ENCODE measurements at regions not wholly inside any gene's neighbourhood (a gene's known extent, or its start where the extent isn't known, plus 50 kb on each side); places are given as distances from the start of the nearest gene placed in this dataset.
A peak's percentile ranks its signal among the peaks of the same experiment; 100 is the strongest.

DNA sequence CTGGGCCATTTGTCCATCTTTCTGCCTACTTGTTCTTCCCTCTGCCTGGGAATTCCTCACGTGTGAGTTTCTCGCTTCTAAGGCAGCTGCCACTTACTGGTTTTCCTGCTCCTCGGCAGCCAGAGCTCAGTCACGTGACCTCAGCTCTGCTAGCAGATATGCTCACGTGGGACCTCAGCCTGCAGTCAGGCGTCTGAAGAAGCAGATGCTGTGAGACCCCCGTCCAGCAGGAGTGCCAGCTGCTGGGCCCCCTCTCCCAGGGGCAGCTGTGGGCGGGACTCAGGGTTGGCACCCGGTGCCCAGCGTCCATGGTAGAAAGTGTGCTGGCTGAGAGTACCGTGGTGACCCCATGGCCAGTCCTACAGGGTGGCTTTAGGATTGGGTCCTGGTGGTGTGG, 161.3 kb upstream of the TLE3 start (continued):
- TF ChIP-seq E2F8 (IDR thresholded peaks at IDR 0.05; ENCODE audit: low read depth, partially characterized antibody) (no peak), SUPT20H (IDR thresholded peaks at IDR 0.05; ENCODE audit: borderline replicate concordance, control insufficient read depth, low read depth, low read length) (no peak), ATF3 (IDR thresholded peaks at IDR 0.05; ENCODE audit: borderline replicate concordance, extremely low read depth, low read depth, low read length) (peak; percentile 54; the same call in 1 of the 2 replicates), SMAD1 (IDR thresholded peaks at IDR 0.05; ENCODE audit: low read depth, partially characterized antibody) (no peak), POLR2AphosphoS5 (IDR thresholded peaks at IDR 0.05; ENCODE audit: low read length) (no peak), RBBP5 (conservative IDR thresholded peaks at IDR 0.05) (no peak), FOS (IDR thresholded peaks at IDR 0.05; ENCODE audit: borderline replicate concordance, extremely low read depth, insufficient read length) (no peak)

- Histone ChIP-seq H3K9ac (ENCODE audit: control insufficient read depth, insufficient read depth, low read length) (no peak overlapping the region), H3K36me3 (ENCODE audit: control insufficient read depth in 2 of 2, insufficient read depth in 2 of 2, low read length in 1 of 2) (no peaks in the 10 kb centered on the region), H2AFZ (ENCODE audit: control insufficient read depth, low read depth, low read length) (peak overlapping the region; percentile 81), H3K9me3 (replicated peaks; ENCODE audit: control insufficient read depth, insufficient read depth, low read length) (peaks cover 2% of the 10 kb centered on the region; the same call in 1 of the 3 replicates), H3K4me2 (ENCODE audit: control insufficient read depth, insufficient read depth) (peak overlapping the region; percentile 74), H3K27ac (ENCODE audit: control insufficient read depth, insufficient read depth) (0 out of 2 replicates have a peak overlapping the region, but pooled peaks have one; percentile 42), H4K20me1 (ENCODE audit: control insufficient read depth, insufficient read depth) (no peaks in the 10 kb centered on the region), H3K4me1 (ENCODE audit: control insufficient read depth, insufficient read depth, low read length) (peaks cover 43% of the 10 kb centered on the region), H3K4me3 (no peak overlapping the region), H3K27me3 (replicated peaks in 1 of 2; ENCODE audit: control insufficient read depth in 2 of 2, insufficient read depth in 2 of 2, low read length in 1 of 2) (no peaks in the 10 kb centered on the region), H3K79me2 (ENCODE audit: control insufficient read depth, insufficient read depth, low read length) (no peaks in the 10 kb centered on the region)
- BruUV-seq (replicated peaks), result no TSS peak
- POLR2A ChIA-PET, result interaction anchor here (1.0 kb wide), 2 partner anchors 10 to 14 kb away, joined by 3 read pairs; no protein-coding TSS in a partner anchor
- CTCF ChIA-PET, result interaction anchor here (0.6 to 1.4 kb wide), 3 partner anchors 18 to 107 kb away, joined by 3 read pairs; no protein-coding TSS in a partner anchor
- RAD21 ChIA-PET (ENCODE audit: unreplicated experiment), result interaction anchor here (1.1 kb wide), 1 partner anchor 159 kb away, joined by 3 read pairs; no protein-coding TSS in a partner anchor
- in situ Hi-C loops (cut with MboI), result no loop called here
- FAIRE-seq (peak; percentile 31), ATAC-seq (peak; percentile 61), DNase-seq (ENCODE audit: low read depth, low spot score) (no peak)
- intact Hi-C loops (cut with micrococcal nuclease; ENCODE audit: unreplicated experiment), result loop anchor here (2.0 kb wide), 1 partner anchor 230 kb away; no protein-coding TSS in a partner anchor
- 31% methylated on average over 17 of the region's 17 CpGs for WGBS (ENCODE audit: insufficient coverage, insufficient replicate concordance, low lambda C conversion rate, missing lambda C conversion rate)
- SMC1A ChIA-PET (ENCODE audit: uncharacterized antibody, unreplicated experiment), result interaction anchor here (0.5 to 1.9 kb wide), 3 partner anchors 10 to 216 kb away, joined by 3 to 5 read pairs (median 3); no protein-coding TSS in a partner anchor
- TF ChIP-seq ZNF687 (IDR thresholded peaks at IDR 0.05) (0 out of 2 replicates have a peak, but pooled peaks have one; percentile 32), IKZF1 (conservative IDR thresholded peaks at IDR 0.05) (peak; percentile 80), TCF3 (IDR thresholded peaks at IDR 0.05; ENCODE audit: borderline replicate concordance, insufficient read depth, low read depth, low read length) (0 out of 2 replicates have a peak, but pooled peaks have one; percentile 48), RUNX3 (IDR thresholded peaks at IDR 0.05; ENCODE audit: low read length) (peak; percentile 95), ZNF217 (IDR thresholded peaks at IDR 0.05) (0 out of 2 replicates have a peak, but pooled peaks have one; percentile 21), DPF2 (IDR thresholded peaks at IDR 0.05) (peak; percentile 74; the same call in 1 of the 2 replicates), SMARCA5 (IDR thresholded peaks at IDR 0.05) (0 out of 2 replicates have a peak, but pooled peaks have one; percentile 26), GATAD2B (conservative IDR thresholded peaks at IDR 0.05; ENCODE audit: low read depth) (peak; percentile 65)
Measured at GRCh38 chr15:70258369-70259027, 160.8 kb upstream of the TLE3 start.
